ENCODE measurements at regions not wholly inside any gene's neighbourhood (a gene's known extent, or its start where the extent isn't known, plus 50 kb on each side); places are given as distances from the start of the nearest gene placed in this dataset.
"Not testable (repeated sequence)": the region's sequence is repeated elsewhere in the genome, so short reads cannot be mapped to it uniquely, and the experiment has no call there.

GRCh38 chr11:87804176-87804575 is 371.1 kb downstream of the RAB38 start:
- no peak overlapping the region for H3K9ac ChIP-seq (ENCODE audit: low read depth in 1 of 2, low read length in 2 of 2)
- H3K9me3 ChIP-seq (ENCODE audit: control insufficient read depth in 4 of 4, low read length in 3 of 4) = peaks cover 0 to 3% (median 0%) of the 10 kb centered on the region in 4 donors
- DNase-seq (ENCODE audit: low spot score) = no peak
- no peak overlapping the region for H3K27ac ChIP-seq (ENCODE audit: low read depth in 1 of 2, low read length in 2 of 2)
- H3K4me1 ChIP-seq (ENCODE audit: control insufficient read depth in 4 of 4, insufficient read depth in 4 of 4, low read length in 3 of 4) = no peaks in the 10 kb centered on the region
- no peak overlapping the region for H3K4me3 ChIP-seq (ENCODE audit: low read depth in 1 of 3, low read length in 3 of 3)
- no peak for TF ChIP-seq MAX (IDR thresholded peaks at IDR 0.05)
- no peak for TF ChIP-seq TAF1 (conservative IDR thresholded peaks at IDR 0.05)
- no peaks in the 10 kb centered on the region for H3K36me3 ChIP-seq (ENCODE audit: control insufficient read depth in 4 of 4, insufficient read depth in 3 of 4, low read depth in 1 of 4, low read length in 3 of 4)
- H3K27me3 ChIP-seq (ENCODE audit: control insufficient read depth in 4 of 4, insufficient read depth in 4 of 4, low read length in 3 of 4) = no peaks in the 10 kb centered on the region

- TF ChIP-seq YY1 (IDR thresholded peaks at IDR 0.05) = no peak
- no peak for TF ChIP-seq RXRA (IDR thresholded peaks at IDR 0.05)
- no peak for TF ChIP-seq RAD21 (IDR thresholded peaks at IDR 0.05)
- no peak for TF ChIP-seq FOXA1 (IDR thresholded peaks at IDR 0.05)
- no peak for TF ChIP-seq MAX (IDR thresholded peaks at IDR 0.05)
- no peak for TF ChIP-seq REST (IDR thresholded peaks at IDR 0.05)
- TF ChIP-seq CTCF (IDR thresholded peaks at IDR 0.05; ENCODE audit: low read depth, low read length, missing input control) = no peak
- no peak for TF ChIP-seq SP1 (IDR thresholded peaks at IDR 0.05)
- TF ChIP-seq HNF4A (conservative IDR thresholded peaks at IDR 0.05) = no peak
- no peak for TF ChIP-seq ZBTB33 (IDR thresholded peaks at IDR 0.05)
- no peak for TF ChIP-seq NR2F2 (IDR thresholded peaks at IDR 0.05)
- no peak for TF ChIP-seq FOXA2 (IDR thresholded peaks at IDR 0.05)
- TF ChIP-seq HNF4G (IDR thresholded peaks at IDR 0.05) = no peak
- TF ChIP-seq JUND (IDR thresholded peaks at IDR 0.05) = no peak
- TF ChIP-seq ATF3 (IDR thresholded peaks at IDR 0.05) = no peak
- TF ChIP-seq TAF1 (conservative IDR thresholded peaks at IDR 0.05) = no peak
- TF ChIP-seq GABPA (IDR thresholded peaks at IDR 0.05 in 1 of 2, conservative IDR thresholded peaks at IDR 0.05 in 1 of 2) = no peak
- no peak for DNase-seq (ENCODE audit: low spot score)
- WGBS = 65% methylated on average over 3 of the region's 3 CpGs
These were observed 371.5 kb downstream of the RAB38 start for GRCh38 chr11:87803748-87804147.

GRCh38 chr11:87784862-87785261 is 390.4 kb downstream of the RAB38 start:
- not testable (repeated sequence) for H3K27ac ChIP-seq (ENCODE audit: low read depth in 1 of 2, low read length in 2 of 2); H3K9ac ChIP-seq (ENCODE audit: low read depth in 1 of 2, low read length in 2 of 2); DNase-seq (ENCODE audit: low spot score); H3K4me3 ChIP-seq (ENCODE audit: low read depth in 1 of 3, low read length in 3 of 3); H3K27me3 ChIP-seq (ENCODE audit: control insufficient read depth in 4 of 4, insufficient read depth in 4 of 4, low read length in 3 of 4); H3K4me1 ChIP-seq (ENCODE audit: control insufficient read depth in 4 of 4, insufficient read depth in 4 of 4, low read length in 3 of 4); H3K36me3 ChIP-seq (ENCODE audit: control insufficient read depth in 4 of 4, insufficient read depth in 3 of 4, low read depth in 1 of 4, low read length in 3 of 4); H3K9me3 ChIP-seq (ENCODE audit: control insufficient read depth in 4 of 4, low read length in 3 of 4)
- WGBS = 80% methylated on average over 7 of the region's 7 CpGs

More at GRCh38 chr11:87803748-87804147, 371.5 kb downstream of the RAB38 start:
- H3K36me3 ChIP-seq (ENCODE audit: control insufficient read depth in 4 of 4, insufficient read depth in 3 of 4, low read depth in 1 of 4, low read length in 3 of 4) = no peaks in the 10 kb centered on the region
- no peaks in the 10 kb centered on the region for H3K27me3 ChIP-seq (ENCODE audit: control insufficient read depth in 4 of 4, insufficient read depth in 4 of 4, low read length in 3 of 4)
- peaks cover 0 to 3% (median 0%) of the 10 kb centered on the region in 4 donors for H3K9me3 ChIP-seq (ENCODE audit: control insufficient read depth in 4 of 4, low read length in 3 of 4)
- no peak overlapping the region for H3K9ac ChIP-seq (ENCODE audit: low read depth in 1 of 2, low read length in 2 of 2)
- H3K4me1 ChIP-seq (ENCODE audit: control insufficient read depth in 4 of 4, insufficient read depth in 4 of 4, low read length in 3 of 4) = no peaks in the 10 kb centered on the region
- H3K4me3 ChIP-seq (ENCODE audit: low read depth in 1 of 3, low read length in 3 of 3) = no peak overlapping the region
- H3K27ac ChIP-seq (ENCODE audit: low read depth in 1 of 2, low read length in 2 of 2) = no peak overlapping the region

Measured in liver (tissue), 8 donors.